ENCODE measurements at regions not wholly inside any gene's neighbourhood (a gene's known extent, or its start where the extent isn't known, plus 50 kb on each side); places are given as distances from the start of the nearest gene placed in this dataset.

GRCh38 chrX:137387646-137388045 lies 178.3 kb upstream of the ZIC3 start:
- no peak for DNase-seq (ENCODE audit: low spot score)

- DNase-seq (ENCODE audit: low spot score), result no peak
Observed at GRCh38 chrX:137366018-137366633, 199.8 kb upstream of the ZIC3 start.

- no peak for DNase-seq (ENCODE audit: low spot score)
Observed at GRCh38 chrX:137363559-137363958, 202.4 kb upstream of the ZIC3 start.

- no peak for DNase-seq (ENCODE audit: low spot score)
Observed at GRCh38 chrX:137362583-137362982, 203.3 kb upstream of the ZIC3 start.

- no peak for DNase-seq (ENCODE audit: low spot score)
Observed at GRCh38 chrX:137354851-137355250, 211.1 kb upstream of the ZIC3 start.

- no peak for DNase-seq (ENCODE audit: low spot score)
Observed at GRCh38 chrX:137353404-137353803, 212.5 kb upstream of the ZIC3 start.

GRCh38 chrX:137352101-137352660 lies 213.7 kb upstream of the ZIC3 start:
- DNase-seq (ENCODE audit: low spot score), result no peak

- DNase-seq (ENCODE audit: low spot score), result no peak
Observed at GRCh38 chrX:137342969-137343368, 223.0 kb upstream of the ZIC3 start.

- DNase-seq (ENCODE audit: low spot score), result no peak
Observed at GRCh38 chrX:137313627-137314026, 252.3 kb upstream of the ZIC3 start.

GRCh38 chrX:137305404-137305803 lies 260.5 kb upstream of the ZIC3 start:
- DNase-seq (ENCODE audit: low spot score), result no peak

- no peak for DNase-seq (ENCODE audit: low spot score)
Observed at GRCh38 chrX:137297167-137297566, 263.4 kb upstream of the GPR101 start.

- no peak for DNase-seq (ENCODE audit: low spot score)
Observed at GRCh38 chrX:137290011-137290410, 256.2 kb upstream of the GPR101 start.

GRCh38 chrX:137287191-137287590 lies 253.4 kb upstream of the GPR101 start:
- DNase-seq (ENCODE audit: low spot score), result no peak

GRCh38 chrX:137286423-137286822 lies 252.6 kb upstream of the GPR101 start:
- no peak for DNase-seq (ENCODE audit: low spot score)

GRCh38 chrX:137278825-137279224 lies 245.0 kb upstream of the GPR101 start:
- DNase-seq (ENCODE audit: low spot score), result no peak

- DNase-seq (ENCODE audit: low spot score), result no peak
Observed at GRCh38 chrX:137263374-137263773, 229.6 kb upstream of the GPR101 start.

GRCh38 chrX:137245183-137245582 lies 211.4 kb upstream of the GPR101 start:
- DNase-seq (ENCODE audit: low spot score), result no peak

GRCh38 chrX:137236837-137237236 lies 203.0 kb upstream of the GPR101 start:
- no peak for DNase-seq (ENCODE audit: low spot score)

GRCh38 chrX:137234651-137235402 lies 201.0 kb upstream of the GPR101 start:
- no peak for DNase-seq (ENCODE audit: low spot score)

- no peak for DNase-seq (ENCODE audit: low spot score)
Observed at GRCh38 chrX:137233478-137233877, 199.7 kb upstream of the GPR101 start.

GRCh38 chrX:137227151-137227550 lies 193.4 kb upstream of the GPR101 start:
- DNase-seq (ENCODE audit: low spot score), result no peak

GRCh38 chrX:137215467-137215866 lies 181.7 kb upstream of the GPR101 start:
- no peak for DNase-seq (ENCODE audit: low spot score)

- no peak for DNase-seq (ENCODE audit: low spot score)
Observed at GRCh38 chrX:137212078-137212632, 178.4 kb upstream of the GPR101 start.

Measured in SK-N-DZ (cell line).